Mucosa of rectum (tissue), 2 donors: ENCODE measurements at regions not wholly inside any gene's neighbourhood (a gene's known extent, or its start where the extent isn't known, plus 50 kb on each side); places are given as distances from the start of the nearest gene placed in this dataset.

Source experiments
- H3K27ac ChIP-seq, 2 donors: one replicate each; pipeline ENCODE4 v1.7.0; 2013; ENCODE audit warnings: inconsistent platforms in 2 of 2, low read depth in 2 of 2, low read length in 2 of 2
- H3K27me3 ChIP-seq, 2 donors: one replicate each; pipeline ENCODE4 v1.7.0; 2013; ENCODE audit warnings: low read length in 2 of 2; ENCODE audit not compliant: control insufficient read depth in 2 of 2, insufficient read depth in 2 of 2
- H3K36me3 ChIP-seq, 2 donors: one replicate each; pipeline ENCODE4 v1.7.0; 2013; ENCODE audit warnings: low read length in 2 of 2; ENCODE audit not compliant: control insufficient read depth in 2 of 2, insufficient read depth in 2 of 2
- H3K4me1 ChIP-seq, 2 donors: one replicate each; pipeline ENCODE4 v1.7.0; 2013; ENCODE audit warnings: low read length in 2 of 2, mild to moderate bottlenecking in 1 of 2; ENCODE audit not compliant: control insufficient read depth in 2 of 2, insufficient read depth in 2 of 2
- H3K4me3 ChIP-seq, 2 donors: one replicate each; pipeline ENCODE4 v1.7.0; 2013; ENCODE audit warnings: low read length in 2 of 2
- H3K9ac ChIP-seq, 2 donors: one replicate each; pipeline ENCODE4 v1.7.0; 2013; ENCODE audit warnings: low read length in 2 of 2, low read depth in 1 of 2, mild to moderate bottlenecking in 1 of 2
- H3K9me3 ChIP-seq, 2 donors: one replicate each; pipeline ENCODE4 v1.7.0; 2013; ENCODE audit warnings: low read length in 2 of 2; ENCODE audit not compliant: control insufficient read depth in 2 of 2
- donor health status: healthy.
- donor health status: Normal muscosa, but diverticular disease.

- H3K27ac ChIP-seq, result no peak overlapping the region
- no peaks in the 10 kb centered on the region for H3K4me1 ChIP-seq
- no peaks in the 10 kb centered on the region for H3K9me3 ChIP-seq
- no peaks in the 10 kb centered on the region for H3K27me3 ChIP-seq
- H3K9ac ChIP-seq, result no peak overlapping the region
- no peaks in the 10 kb centered on the region for H3K36me3 ChIP-seq
- no peak overlapping the region for H3K4me3 ChIP-seq
Measured at GRCh38 chr5:98200726-98201541, 572.5 kb upstream of the RGMB start.

- Histone ChIP-seq H3K4me1 (no peaks in the 10 kb centered on the region), H3K9me3 (no peaks in the 10 kb centered on the region), H3K27ac (no peak overlapping the region), H3K9ac (no peak overlapping the region), H3K27me3 (no peaks in the 10 kb centered on the region), H3K36me3 (no peaks in the 10 kb centered on the region), H3K4me3 (no peak overlapping the region)
Measured at GRCh38 chr5:98204798-98205197, 568.7 kb upstream of the RGMB start.

- no peak overlapping the region for H3K4me3 ChIP-seq
- H3K4me1 ChIP-seq, result no peaks in the 10 kb centered on the region
- H3K9me3 ChIP-seq, result no peaks in the 10 kb centered on the region
- H3K36me3 ChIP-seq, result no peaks in the 10 kb centered on the region
- H3K9ac ChIP-seq, result no peak overlapping the region
- H3K27ac ChIP-seq, result no peak overlapping the region
- no peaks in the 10 kb centered on the region for H3K27me3 ChIP-seq
Measured at GRCh38 chr5:98205691-98206461, 567.6 kb upstream of the RGMB start.

GRCh38 chr5:98206566-98206965 lies 566.9 kb upstream of the RGMB start:
- no peaks in the 10 kb centered on the region for H3K9me3 ChIP-seq
- H3K4me3 ChIP-seq, result no peak overlapping the region
- H3K4me1 ChIP-seq, result no peaks in the 10 kb centered on the region
- no peak overlapping the region for H3K27ac ChIP-seq
- H3K36me3 ChIP-seq, result no peaks in the 10 kb centered on the region
- no peak overlapping the region for H3K9ac ChIP-seq
- H3K27me3 ChIP-seq, result no peaks in the 10 kb centered on the region

GRCh38 chr5:98209418-98209817 lies 564.0 kb upstream of the RGMB start:
- Histone ChIP-seq H3K27me3 (no peaks in the 10 kb centered on the region), H3K9ac (no peak overlapping the region), H3K4me3 (no peak overlapping the region), H3K27ac (no peak overlapping the region), H3K9me3 (no peaks in the 10 kb centered on the region), H3K4me1 (no peaks in the 10 kb centered on the region), H3K36me3 (no peaks in the 10 kb centered on the region)

GRCh38 chr5:98214240-98215051 lies 559.0 kb upstream of the RGMB start:
- Histone ChIP-seq H3K4me1 (no peaks in the 10 kb centered on the region), H3K27ac (no peak overlapping the region), H3K4me3 (no peak overlapping the region), H3K27me3 (no peaks in the 10 kb centered on the region), H3K36me3 (no peaks in the 10 kb centered on the region), H3K9me3 (no peaks in the 10 kb centered on the region), H3K9ac (no peak overlapping the region)

GRCh38 chr5:98217138-98217537 lies 556.3 kb upstream of the RGMB start:
- H3K9ac ChIP-seq, result no peak overlapping the region
- no peaks in the 10 kb centered on the region for H3K36me3 ChIP-seq
- H3K27me3 ChIP-seq, result no peaks in the 10 kb centered on the region
- no peaks in the 10 kb centered on the region for H3K9me3 ChIP-seq
- H3K4me3 ChIP-seq, result no peak overlapping the region
- H3K27ac ChIP-seq, result no peak overlapping the region
- H3K4me1 ChIP-seq, result no peaks in the 10 kb centered on the region

- Histone ChIP-seq H3K9me3 (no peaks in the 10 kb centered on the region), H3K36me3 (no peaks in the 10 kb centered on the region), H3K4me1 (no peaks in the 10 kb centered on the region), H3K9ac (no peak overlapping the region), H3K27ac (no peak overlapping the region), H3K27me3 (no peaks in the 10 kb centered on the region), H3K4me3 (no peak overlapping the region)
Measured at GRCh38 chr5:98218838-98219237, 554.6 kb upstream of the RGMB start.

- Histone ChIP-seq H3K27me3 (no peaks in the 10 kb centered on the region), H3K4me3 (no peak overlapping the region), H3K9me3 (no peaks in the 10 kb centered on the region), H3K36me3 (no peaks in the 10 kb centered on the region), H3K9ac (no peak overlapping the region), H3K27ac (no peak overlapping the region), H3K4me1 (no peaks in the 10 kb centered on the region)
Measured at GRCh38 chr5:98227489-98227888, 546.0 kb upstream of the RGMB start.

GRCh38 chr5:98231089-98231488 lies 542.4 kb upstream of the RGMB start:
- Histone ChIP-seq H3K27ac (no peak overlapping the region), H3K4me3 (no peak overlapping the region), H3K9me3 (no peaks in the 10 kb centered on the region), H3K9ac (no peak overlapping the region), H3K4me1 (no peaks in the 10 kb centered on the region), H3K36me3 (no peaks in the 10 kb centered on the region), H3K27me3 (no peaks in the 10 kb centered on the region)
